Endothelial cell of umbilical vein (primary cell): ENCODE measurements at regions not wholly inside any gene's neighbourhood (a gene's known extent, or its start where the extent isn't known, plus 50 kb on each side); places are given as distances from the start of the nearest gene placed in this dataset.

ENCODE experiments used
- BruUV-seq: library from RNA; stranded (reverse); fragments of 400-500 nt; replicated peaks from 2 replicates; lab custom pipeline; 2021; lab: Mats Ljungman, UMichigan
- CTCF ChIA-PET: fragments of 300-600, 350-600 bp; sonication (Branson Sonifier 250); formaldehyde crosslinking; loops from one replicate; lab custom pipeline; 2021; ENCODE audit warnings: antibody characterized with exemption, inconsistent platforms; lab: Charles Lee
- POLR2A ChIA-PET: fragments of 300-600, 350-600 bp; sonication (Branson Sonifier 250); formaldehyde crosslinking; loops from one replicate; lab custom pipeline; 2021; ENCODE audit warnings: antibody characterized with exemption, inconsistent platforms; lab: Charles Lee
- DNase-seq: peaks from one replicate; pipeline ENCODE4 v3.0.0-alpha.2; 2011; ENCODE audit warnings: low read depth, low spot score
- FAIRE-seq: peaks from 2 replicates; lab custom pipeline; 2011; peaks lifted over from hg19 to GRCh38; lab: Jason Lieb, UNC
- H2AFZ ChIP-seq: 2 replicates; pipeline ENCODE4 v1.6.0; 2012; ENCODE audit warnings: low read depth, low read length, control low read depth, inconsistent platforms
- H3K27ac ChIP-seq: 2 replicates; pipeline ENCODE4 v1.5.1; 2011; ENCODE audit warnings: low read depth, mild to moderate bottlenecking, control low read depth, low read length, moderate library complexity; ENCODE audit not compliant: insufficient read depth
- H3K27me3 ChIP-seq, 2 experiments: 2 replicates each; pipeline versions ENCODE4 v1.6.0 to v1.6.1; 2011; ENCODE audit warnings: low read length in 2 of 2, mixed read lengths in 1 of 2; ENCODE audit not compliant: control insufficient read depth in 2 of 2, insufficient read depth in 2 of 2
- H3K36me3 ChIP-seq, 2 experiments: 2 replicates in 1 of 2; 3 replicates in 1 of 2; pipeline ENCODE4 v1.5.1; 2011; ENCODE audit warnings: low read length in 2 of 2, mild to moderate bottlenecking in 1 of 2, moderate library complexity in 1 of 2; ENCODE audit not compliant: control insufficient read depth in 2 of 2, insufficient read depth in 2 of 2; ENCODE audit errors: extremely low read depth in 1 of 2
- H3K4me1 ChIP-seq: 3 replicates; pipeline ENCODE4 v1.5.1; 2011; ENCODE audit warnings: mild to moderate bottlenecking, low read length; ENCODE audit not compliant: control insufficient read depth, insufficient read depth; ENCODE audit errors: extremely low read depth
- H3K4me2 ChIP-seq: 2 replicates; pipeline ENCODE4 v1.6.1; 2011; ENCODE audit warnings: low read length, control low read depth, mixed read lengths; ENCODE audit not compliant: insufficient read depth
- H3K4me3 ChIP-seq, 3 experiments: fragments of 200-600 bp in 1 of 3; sonication (generic), shearing (Covaris generic) in 1 of 3; replicated peaks in 1 of 3; 2 replicates each; pipeline ENCODE4 v1.5.1; 2011 to 2016; ENCODE audit warnings: control low read depth in 3 of 3, low read length in 3 of 3, mild to moderate bottlenecking in 2 of 3, inconsistent platforms in 1 of 3, low read depth in 1 of 3, moderate library complexity in 1 of 3; ENCODE audit not compliant: insufficient read depth in 1 of 3
- H3K79me2 ChIP-seq: 2 replicates; pipeline ENCODE4 v1.6.0; 2012; ENCODE audit warnings: low read length, inconsistent platforms; ENCODE audit not compliant: control insufficient read depth, insufficient read depth
- H3K9ac ChIP-seq: replicated peaks from 2 replicates; pipeline ENCODE3; 2011; ENCODE audit warnings: low read length, control low read depth; ENCODE audit not compliant: insufficient read depth; ENCODE audit errors: extremely low read depth
- H3K9me1 ChIP-seq: replicated peaks from 3 replicates; pipeline ENCODE4 v1.6.0; 2011; ENCODE audit warnings: mild to moderate bottlenecking, low read length; ENCODE audit not compliant: control insufficient read depth, insufficient read depth; ENCODE audit errors: extremely low read depth
- H3K9me3 ChIP-seq: replicated peaks from 2 replicates; pipeline ENCODE4 v1.5.1; 2012; ENCODE audit warnings: low read length, inconsistent platforms; ENCODE audit not compliant: control insufficient read depth, insufficient read depth
- H4K20me1 ChIP-seq: replicated peaks from 2 replicates; pipeline ENCODE3; 2011; ENCODE audit warnings: mild to moderate bottlenecking, low read length; ENCODE audit not compliant: control insufficient read depth, insufficient read depth; ENCODE audit errors: extremely low read depth
- CTCF ChIP-seq, 2 donors: IDR thresholded peaks; 1 replicate in 1 of 2; 2 replicates in 1 of 2; pipeline ENCODE4 v1.5.1; 2011; ENCODE audit warnings: low read length in 2 of 2, mild to moderate bottlenecking in 2 of 2, moderate library complexity in 2 of 2, control low read depth in 1 of 2, inconsistent platforms in 1 of 2, low read depth in 1 of 2; ENCODE audit not compliant: insufficient read depth in 1 of 2; ENCODE audit errors: extremely low read depth in 1 of 2
- EZH2 ChIP-seq: IDR thresholded peaks from 2 replicates; pipeline ENCODE4 v1.6.1; 2012; ENCODE audit warnings: borderline replicate concordance, low read depth, mild to moderate bottlenecking, moderate library complexity, low read length, inconsistent platforms; ENCODE audit not compliant: severe bottlenecking
- FOS ChIP-seq: IDR thresholded peaks from 2 replicates; pipeline ENCODE4 v1.6.1; 2011; ENCODE audit warnings: mild to moderate bottlenecking, low read length, moderate library complexity, borderline replicate concordance; ENCODE audit not compliant: insufficient read depth
- GATA2 ChIP-seq: IDR thresholded peaks from 2 replicates; pipeline ENCODE4 v1.7.0; 2011; ENCODE audit warnings: low read depth, mild to moderate bottlenecking, moderate library complexity, mixed read lengths, low read length; ENCODE audit not compliant: insufficient read length, insufficient read depth
- JUN ChIP-seq: IDR thresholded peaks from 2 replicates; pipeline ENCODE4 v1.6.1; 2011; ENCODE audit warnings: borderline replicate concordance, low read depth; ENCODE audit not compliant: insufficient read length, insufficient read depth
- MAX ChIP-seq: IDR thresholded peaks from 2 replicates; pipeline ENCODE4 v1.6.1; 2011; ENCODE audit not compliant: insufficient read depth, insufficient read length
- MYC ChIP-seq: IDR thresholded peaks from one replicate; pipeline ENCODE4 v1.6.1; 2011; ENCODE audit warnings: mild to moderate bottlenecking, low read depth, low read length
- POLR2A ChIP-seq: IDR thresholded peaks from 2 replicates; pipeline ENCODE4 v1.6.1; 2012; ENCODE audit warnings: low read depth, mild to moderate bottlenecking, control low read depth, low read length
- POLR2AphosphoS5 ChIP-seq: IDR thresholded peaks from 2 replicates; pipeline ENCODE4 v1.6.1; 2012; ENCODE audit warnings: low read depth, mild to moderate bottlenecking, control low read depth, low read length, moderate library complexity; ENCODE audit not compliant: insufficient read depth
- dilution Hi-C: fragments of 300-500 bp; cut with MboI; formaldehyde crosslinking; loops from one replicate; pipeline ENCODE4 v1.15.0; 2019; ENCODE audit warnings: low sequenced_read_pairs; ENCODE audit not compliant: extremely low pct_ligation_motif_present
- intact Hi-C: fragments of 100-400 bp; cut with micrococcal nuclease; formaldehyde crosslinking; loops from one replicate; pipeline ENCODE4 v1.10.0; 2022

- no peak overlapping the region for H3K27ac ChIP-seq
- H4K20me1 ChIP-seq: no peaks in the 10 kb centered on the region
- intact Hi-C loops (no loop called here), dilution Hi-C loops (no loop called here)
- H3K79me2 ChIP-seq: no peaks in the 10 kb centered on the region
- CTCF ChIA-PET: interaction anchor here (0.7 kb wide), 1 partner anchor 15 kb away, joined by 3 read pairs; no protein-coding TSS in a partner anchor
- no peaks in the 10 kb centered on the region for H3K9me1 ChIP-seq
- POLR2A ChIA-PET: no interaction called here
- FAIRE-seq: no peak
- no peaks in the 10 kb centered on the region for H3K9me3 ChIP-seq
- H3K9ac ChIP-seq: no peak overlapping the region
- H3K4me2 ChIP-seq: no peak overlapping the region
- TF ChIP-seq POLR2A (no peak), FOS (no peak)
- no peaks in the 10 kb centered on the region for H3K4me1 ChIP-seq
- H3K4me3 ChIP-seq: no peak overlapping the region
- no peak for DNase-seq
- H2AFZ ChIP-seq: no peak overlapping the region
- no TSS peak for BruUV-seq
- no peaks in the 10 kb centered on the region for H3K27me3 ChIP-seq
- H3K36me3 ChIP-seq: no peaks in the 10 kb centered on the region
Observed at GRCh38 chr12:91793676-91794075, 352.0 kb downstream of the BTG1 start.

GRCh38 chr12:91792597-91792996, 353.0 kb downstream of the BTG1 start:
- BruUV-seq: no TSS peak
- H3K9me1 ChIP-seq: no peaks in the 10 kb centered on the region
- dilution Hi-C loops: no loop called here

More at GRCh38 chr12:91792597-91792996, 353.0 kb downstream of the BTG1 start:
- no peaks in the 10 kb centered on the region for H3K79me2 ChIP-seq
- TF ChIP-seq JUN: no peak
- no peak for TF ChIP-seq GATA2
- TF ChIP-seq MAX: no peak
- no peak for TF ChIP-seq POLR2A
- TF ChIP-seq CTCF (IDR thresholded peaks at IDR 0.05; ENCODE audit: extremely low read depth in 1 of 2, insufficient read depth in 1 of 2, low read depth in 1 of 2, low read length in 2 of 2): no peak
- TF ChIP-seq MYC: no peak
- TF ChIP-seq FOS: no peak
- no peak for TF ChIP-seq POLR2AphosphoS5
- no peak for TF ChIP-seq EZH2
- H3K4me1 ChIP-seq: no peaks in the 10 kb centered on the region
- no peak overlapping the region for H2AFZ ChIP-seq
- H3K27me3 ChIP-seq: no peaks in the 10 kb centered on the region
- no peak overlapping the region for H3K9ac ChIP-seq
- POLR2A ChIA-PET: no interaction called here
- no peak overlapping the region for H3K27ac ChIP-seq
- H4K20me1 ChIP-seq: no peaks in the 10 kb centered on the region
- no peak for DNase-seq
- CTCF ChIA-PET: interaction anchor here (1.5 kb wide), 1 partner anchor 410 kb away, joined by 3 read pairs; no protein-coding TSS in a partner anchor
- no peak overlapping the region for H3K4me3 ChIP-seq
- H3K4me2 ChIP-seq: no peak overlapping the region
- H3K36me3 ChIP-seq: no peaks in the 10 kb centered on the region
- intact Hi-C loops: no loop called here
- FAIRE-seq: no peak
- no peaks in the 10 kb centered on the region for H3K9me3 ChIP-seq
